GM19240 (cell line): ENCODE measurements at regions not wholly inside any gene's neighbourhood (a gene's known extent, or its start where the extent isn't known, plus 50 kb on each side); places are given as distances from the start of the nearest gene placed in this dataset.

ENCODE experiments used
- DNase-seq: peaks from one replicate; pipeline ENCODE4 v3.0.0; 2011; ENCODE audit warnings: low spot score; ENCODE audit not compliant: insufficient read length

- DNase-seq, result no peak
These were observed 186.6 kb upstream of the HDAC9 start for GRCh38 chr7:18308938-18309337.

GRCh38 chr7:18312482-18312881 is 183.1 kb upstream of the HDAC9 start:
- DNase-seq, result no peak

- DNase-seq, result no peak
These were observed 181.6 kb upstream of the HDAC9 start for GRCh38 chr7:18313965-18314364.

- no peak for DNase-seq
These were observed 180.3 kb upstream of the HDAC9 start for GRCh38 chr7:18315241-18315640.

DNA sequence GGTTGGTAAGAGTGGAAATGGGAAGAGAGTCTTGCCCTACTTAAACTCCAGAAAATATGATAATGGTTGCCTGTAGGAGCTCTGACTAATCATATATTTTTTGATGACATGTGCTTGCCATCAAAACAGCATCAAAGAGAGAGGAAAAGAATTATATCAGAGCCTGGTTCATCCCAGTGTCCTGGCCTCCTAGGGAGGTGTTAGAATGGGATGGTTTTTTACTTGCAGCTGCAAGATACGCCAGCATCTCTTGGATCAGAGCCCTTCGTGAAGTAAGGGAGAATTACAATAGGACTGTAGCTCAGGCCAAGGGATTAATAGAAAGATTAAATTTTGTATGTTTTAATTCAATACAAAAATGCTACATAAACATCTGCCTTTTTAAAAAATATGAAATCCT is 177.6 kb upstream of the HDAC9 start:
- DNase-seq, result no peak

- DNase-seq, result no peak
These were observed 175.1 kb upstream of the HDAC9 start for GRCh38 chr7:18320422-18320821.

DNA sequence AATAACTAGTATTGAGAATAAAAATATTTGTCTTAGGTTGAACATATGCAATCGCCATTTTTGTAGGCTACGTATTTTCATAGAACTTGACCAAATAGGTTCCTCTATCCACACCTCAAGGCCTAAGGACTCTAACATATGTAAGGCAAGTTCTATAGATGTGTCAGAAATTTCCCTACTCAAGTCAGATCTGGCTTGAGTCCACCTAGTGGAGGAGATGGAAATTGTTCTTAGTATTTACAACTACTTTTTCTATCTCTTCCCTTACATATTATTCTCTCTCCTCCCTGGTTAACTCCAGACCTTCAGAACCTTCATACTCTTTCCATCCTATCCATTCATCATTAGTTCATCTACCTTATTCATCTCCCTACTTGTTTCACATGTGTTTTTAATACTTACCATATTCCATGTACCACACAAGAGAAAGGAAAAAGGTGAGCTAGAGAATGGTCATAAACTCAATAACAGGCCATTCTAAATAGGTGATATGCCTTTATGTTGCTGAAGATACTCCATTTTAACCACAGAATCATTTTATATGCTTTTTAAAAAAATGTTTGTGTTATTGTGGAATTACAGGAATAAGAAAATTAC is 174.5 kb upstream of the HDAC9 start:
- DNase-seq, result peak; percentile 6

- DNase-seq, result no peak
These were observed 165.0 kb upstream of the HDAC9 start for GRCh38 chr7:18330548-18330947.

DNA sequence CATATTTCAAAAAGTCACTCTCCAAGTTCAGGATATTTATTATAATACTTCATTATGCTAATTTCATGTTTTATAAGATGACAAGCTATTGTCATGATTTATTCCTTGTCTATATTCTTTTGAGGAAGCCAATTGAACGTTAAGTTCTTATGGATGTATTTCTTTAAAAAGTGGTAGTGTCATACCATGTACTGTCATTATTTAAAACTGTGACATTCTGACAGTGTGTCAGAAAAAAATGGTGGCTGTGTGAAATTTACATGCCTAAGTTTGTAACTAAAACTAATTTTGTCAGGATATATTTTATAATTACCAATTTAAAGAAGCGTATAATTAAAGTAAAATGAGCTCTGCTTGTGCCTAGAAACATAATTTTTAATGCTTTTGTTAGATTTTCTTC is 158.9 kb upstream of the HDAC9 start:
- no peak for DNase-seq

GRCh38 chr7:18337048-18337809 is 158.3 kb upstream of the HDAC9 start:
- no peak for DNase-seq

- DNase-seq, result no peak
These were observed 156.5 kb upstream of the HDAC9 start for GRCh38 chr7:18338910-18339523.

GRCh38 chr7:18341756-18342155 is 153.8 kb upstream of the HDAC9 start:
- no peak for DNase-seq

DNA sequence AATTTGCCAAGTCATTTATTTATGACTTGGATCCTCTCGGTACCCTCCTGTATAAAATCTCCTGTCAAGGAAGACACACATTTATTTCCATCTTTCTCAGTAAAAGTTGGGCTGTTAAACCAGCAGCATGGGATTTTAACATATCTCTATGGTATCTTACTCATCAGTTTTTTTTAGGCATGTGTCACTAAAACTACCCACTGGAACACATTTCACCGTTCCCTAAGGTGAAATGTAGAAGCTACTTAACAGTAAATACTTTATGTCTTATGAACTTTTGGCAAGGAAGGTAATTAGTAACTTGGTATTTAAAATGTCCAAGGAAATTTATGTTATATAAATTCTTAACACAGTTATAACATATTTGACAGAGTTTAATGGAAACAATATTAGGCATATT is 152.5 kb upstream of the HDAC9 start:
- no peak for DNase-seq

DNA sequence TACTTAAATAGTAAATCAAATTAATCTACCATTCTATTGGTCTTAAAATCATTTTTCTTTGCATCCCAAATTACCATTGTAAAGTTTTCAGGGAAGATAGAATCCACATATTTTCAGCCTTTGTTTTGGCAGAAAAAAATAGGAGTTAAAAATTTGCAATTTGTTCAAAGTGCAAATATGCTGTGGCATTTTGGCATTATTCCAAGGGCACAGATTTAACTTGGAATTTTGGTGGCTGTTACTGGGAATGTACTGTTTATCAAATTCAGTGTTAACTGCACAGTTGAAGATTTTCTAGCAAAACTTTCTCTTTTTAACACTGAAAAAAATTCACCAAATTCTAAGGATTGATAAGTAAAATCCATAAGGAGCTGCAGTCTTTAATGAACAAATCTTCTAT is 151.0 kb upstream of the HDAC9 start:
- no peak for DNase-seq

- DNase-seq, result no peak
These were observed 149.8 kb upstream of the HDAC9 start for GRCh38 chr7:18345641-18346234.

GRCh38 chr7:18347170-18347569 is 148.4 kb upstream of the HDAC9 start:
- no peak for DNase-seq

DNA sequence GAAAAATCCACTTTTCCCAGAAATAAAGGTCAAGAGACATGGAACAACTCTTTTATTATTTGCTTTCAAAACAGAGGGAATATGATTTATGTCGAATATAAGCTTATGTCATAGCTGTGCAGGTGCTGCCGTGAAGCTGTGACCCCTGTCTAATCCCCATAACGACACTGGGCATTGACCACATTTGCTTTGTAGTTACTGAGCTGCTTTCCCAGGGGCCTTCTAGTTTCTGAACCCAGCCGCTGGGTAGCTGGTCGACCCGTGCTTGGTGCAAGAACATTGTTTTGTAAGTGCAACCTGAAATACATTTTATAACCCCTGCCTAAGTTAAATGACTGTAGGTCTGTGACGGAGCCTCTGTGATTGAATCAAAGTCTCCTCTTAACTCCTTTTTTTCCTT is 144.9 kb upstream of the HDAC9 start:
- no peak for DNase-seq

- no peak for DNase-seq
These were observed 143.0 kb upstream of the HDAC9 start for GRCh38 chr7:18352339-18353255.

- no peak for DNase-seq
These were observed 142.2 kb upstream of the HDAC9 start for GRCh38 chr7:18353339-18353738.

GRCh38 chr7:18354108-18355085 is 141.2 kb upstream of the HDAC9 start:
- no peak for DNase-seq
